Neural crest cell (in vitro differentiated cells): ENCODE measurements at regions not wholly inside any gene's neighbourhood (a gene's known extent, or its start where the extent isn't known, plus 50 kb on each side); places are given as distances from the start of the nearest gene placed in this dataset.
A peak's percentile ranks its signal among the peaks of the same experiment; 100 is the strongest.

Experiments used
- DNase-seq: peaks from one replicate; pipeline ENCODE4 v3.0.0; 2021; ENCODE audit warnings: low read depth, mixed read lengths, low spot score
- H3K27ac Mint-ChIP-seq: one replicate; pipeline ENCODE4 v1.8.0; 2021; ENCODE audit warnings: mild to moderate bottlenecking, mixed read lengths; ENCODE audit not compliant: unreplicated experiment
- H3K27me3 Mint-ChIP-seq: 2 replicates; pipeline ENCODE4 v1.8.0; 2021; ENCODE audit warnings: low read depth, mild to moderate bottlenecking, mixed read lengths
- H3K36me3 Mint-ChIP-seq: 2 replicates; pipeline ENCODE4 v1.8.0; 2021; ENCODE audit warnings: low read depth, mild to moderate bottlenecking, mixed read lengths
- H3K4me1 Mint-ChIP-seq: 2 replicates; pipeline ENCODE4 v1.8.0; 2021; ENCODE audit warnings: mixed read lengths
- H3K4me3 Mint-ChIP-seq: one replicate; pipeline ENCODE4 v1.8.0; 2021; ENCODE audit warnings: mild to moderate bottlenecking, mixed read lengths
- H3K9me3 Mint-ChIP-seq: 2 replicates; pipeline ENCODE4 v1.8.0; 2021; ENCODE audit warnings: mixed read lengths
- CTCF ChIP-seq: fragments of 200-600 bp; sonication (generic); conservative IDR thresholded peaks from 2 replicates; pipeline ENCODE4 v1.5.0; 2021; ENCODE audit warnings: antibody characterized with exemption, mild to moderate bottlenecking

- H3K27ac Mint-ChIP-seq = no peak overlapping the region
- no peaks in the 10 kb centered on the region for H3K27me3 Mint-ChIP-seq
- no peaks in the 10 kb centered on the region for H3K4me1 Mint-ChIP-seq
- no peak for TF ChIP-seq CTCF
- no peak for DNase-seq
- H3K36me3 Mint-ChIP-seq = no peaks in the 10 kb centered on the region
- H3K9me3 Mint-ChIP-seq = no peaks in the 10 kb centered on the region
- H3K4me3 Mint-ChIP-seq = no peak overlapping the region
Measured at GRCh38 chr5:106127341-106127781, 1543.4 kb downstream of the EFNA5 start.

GRCh38 chr5:106121972-106122605 lies 1548.6 kb downstream of the EFNA5 start:
- peak; percentile 28 for DNase-seq
- Mint-ChIP-seq H3K36me3 (no peaks in the 10 kb centered on the region), H3K27ac (no peak overlapping the region), H3K4me3 (no peak overlapping the region), H3K9me3 (peaks cover 7% of the 10 kb centered on the region), H3K4me1 (no peaks in the 10 kb centered on the region), H3K27me3 (no peaks in the 10 kb centered on the region)
- TF ChIP-seq CTCF = peak; percentile 73

GRCh38 chr5:106116682-106117081 lies 1554.1 kb downstream of the EFNA5 start:
- Mint-ChIP-seq H3K36me3 (no peaks in the 10 kb centered on the region), H3K9me3 (peaks cover 11% of the 10 kb centered on the region), H3K4me1 (no peaks in the 10 kb centered on the region), H3K27ac (no peak overlapping the region), H3K27me3 (no peaks in the 10 kb centered on the region), H3K4me3 (no peak overlapping the region)
- DNase-seq = no peak
- TF ChIP-seq CTCF = no peak

- no peak overlapping the region for H3K4me3 Mint-ChIP-seq
- H3K9me3 Mint-ChIP-seq = peaks cover 6% of the 10 kb centered on the region
- H3K4me1 Mint-ChIP-seq = no peaks in the 10 kb centered on the region
- no peaks in the 10 kb centered on the region for H3K36me3 Mint-ChIP-seq
- no peak for DNase-seq
- no peak for TF ChIP-seq CTCF
- H3K27me3 Mint-ChIP-seq = no peaks in the 10 kb centered on the region
- no peak overlapping the region for H3K27ac Mint-ChIP-seq
Measured at GRCh38 chr5:106113922-106114321, 1556.8 kb downstream of the EFNA5 start.

- H3K4me3 Mint-ChIP-seq = no peak overlapping the region
- H3K36me3 Mint-ChIP-seq = no peaks in the 10 kb centered on the region
- no peaks in the 10 kb centered on the region for H3K27me3 Mint-ChIP-seq
- DNase-seq = no peak
- H3K9me3 Mint-ChIP-seq = no peaks in the 10 kb centered on the region
- no peak overlapping the region for H3K27ac Mint-ChIP-seq
- no peaks in the 10 kb centered on the region for H3K4me1 Mint-ChIP-seq
- TF ChIP-seq CTCF = no peak
Measured at GRCh38 chr5:106106384-106106783, 1564.4 kb downstream of the EFNA5 start.

- no peak for DNase-seq
- Mint-ChIP-seq H3K27ac (no peak overlapping the region), H3K27me3 (no peaks in the 10 kb centered on the region), H3K36me3 (no peaks in the 10 kb centered on the region), H3K4me3 (no peak overlapping the region), H3K9me3 (no peaks in the 10 kb centered on the region), H3K4me1 (no peaks in the 10 kb centered on the region)
- no peak for TF ChIP-seq CTCF
Measured at GRCh38 chr5:106097340-106097739, 1573.4 kb downstream of the EFNA5 start.
